Body of pancreas (tissue), 4 donors: ENCODE measurements at regions not wholly inside any gene's neighbourhood (a gene's known extent, or its start where the extent isn't known, plus 50 kb on each side); places are given as distances from the start of the nearest gene placed in this dataset.

Source experiments
- CTCF ChIP-seq, 7 experiments: fragments of 450-650 bp in 4 of 7; fragments of 200-600 bp in 3 of 7; sonication (generic) in 3 of 7; IDR thresholded peaks; one replicate each; pipeline ENCODE4 v1.5.1; 2016 to 2019; ENCODE audit warnings: antibody characterized with exemption in 7 of 7
- POLR2A ChIP-seq, 3 donors: fragments of 450-650 bp; IDR thresholded peaks; one replicate each; pipeline ENCODE4 v1.6.1; 2016; ENCODE audit warnings: antibody characterized with exemption in 3 of 3, mild to moderate bottlenecking in 2 of 3

GRCh38 chr7:98777051-98777450, 92.8 kb downstream of the TMEM130 start:
- no peak for TF ChIP-seq CTCF (IDR thresholded peaks at IDR 0.05)
- no peak for TF ChIP-seq POLR2A (IDR thresholded peaks at IDR 0.05)
